ENCODE measurements at regions not wholly inside any gene's neighbourhood (a gene's known extent, or its start where the extent isn't known, plus 50 kb on each side); places are given as distances from the start of the nearest gene placed in this dataset.

GRCh38 chrY:15510288-15510687 is 986.0 kb downstream of the NLGN4Y start:
- intact Hi-C loops (cut with DNase I), result no loop called here
- TF ChIP-seq CTCF (IDR thresholded peaks at IDR 0.05) (no peak), POLR2A (IDR thresholded peaks at IDR 0.05) (no peak)
- no peaks in the 10 kb centered on the region for H3K4me1 ChIP-seq
- no peak for DNase-seq
- H3K27ac ChIP-seq, result no peak overlapping the region
- no peaks in the 10 kb centered on the region for H3K9me3 ChIP-seq
- no peaks in the 10 kb centered on the region for H3K27me3 ChIP-seq
- no peak overlapping the region for H3K4me3 ChIP-seq (replicated peaks in 1 of 3)
- WGBS, 2 donors, result 85 to 89% methylated on average over 2 of the region's 2 CpGs
- no peaks in the 10 kb centered on the region for H3K36me3 ChIP-seq

- intact Hi-C loops (cut with DNase I), result no loop called here
- no peak for TF ChIP-seq CTCF (IDR thresholded peaks at IDR 0.05)
- no peak for TF ChIP-seq POLR2A (IDR thresholded peaks at IDR 0.05)
- 76 to 79% methylated on average over 4 to 5 of the region's 5 CpGs for WGBS, 2 donors
Observed at GRCh38 chrY:15510984-15511650, 986.8 kb downstream of the NLGN4Y start.

GRCh38 chrY:15535131-15535530 is 1010.8 kb downstream of the NLGN4Y start:
- Histone ChIP-seq H3K27ac (no peak overlapping the region), H3K36me3 (no peaks in the 10 kb centered on the region), H3K27me3 (no peaks in the 10 kb centered on the region), H3K4me1 (no peaks in the 10 kb centered on the region), H3K4me3 (replicated peaks in 1 of 3) (no peak overlapping the region), H3K9me3 (no peaks in the 10 kb centered on the region)
- DNase-seq, result no peak
- WGBS, 2 donors, result 88 to 94% methylated on average over 5 of the region's 5 CpGs
- intact Hi-C loops (cut with DNase I), result no loop called here
- TF ChIP-seq POLR2A (IDR thresholded peaks at IDR 0.05) (no peak), CTCF (IDR thresholded peaks at IDR 0.05) (no peak)

More at GRCh38 chrY:15510984-15511650, 986.8 kb downstream of the NLGN4Y start:
- no peak overlapping the region for H3K4me3 ChIP-seq (replicated peaks in 1 of 3)
- no peaks in the 10 kb centered on the region for H3K27me3 ChIP-seq
- no peaks in the 10 kb centered on the region for H3K9me3 ChIP-seq
- no peak overlapping the region for H3K27ac ChIP-seq
- H3K36me3 ChIP-seq, result no peaks in the 10 kb centered on the region
- H3K4me1 ChIP-seq, result no peaks in the 10 kb centered on the region
- no peak for DNase-seq

DNA sequence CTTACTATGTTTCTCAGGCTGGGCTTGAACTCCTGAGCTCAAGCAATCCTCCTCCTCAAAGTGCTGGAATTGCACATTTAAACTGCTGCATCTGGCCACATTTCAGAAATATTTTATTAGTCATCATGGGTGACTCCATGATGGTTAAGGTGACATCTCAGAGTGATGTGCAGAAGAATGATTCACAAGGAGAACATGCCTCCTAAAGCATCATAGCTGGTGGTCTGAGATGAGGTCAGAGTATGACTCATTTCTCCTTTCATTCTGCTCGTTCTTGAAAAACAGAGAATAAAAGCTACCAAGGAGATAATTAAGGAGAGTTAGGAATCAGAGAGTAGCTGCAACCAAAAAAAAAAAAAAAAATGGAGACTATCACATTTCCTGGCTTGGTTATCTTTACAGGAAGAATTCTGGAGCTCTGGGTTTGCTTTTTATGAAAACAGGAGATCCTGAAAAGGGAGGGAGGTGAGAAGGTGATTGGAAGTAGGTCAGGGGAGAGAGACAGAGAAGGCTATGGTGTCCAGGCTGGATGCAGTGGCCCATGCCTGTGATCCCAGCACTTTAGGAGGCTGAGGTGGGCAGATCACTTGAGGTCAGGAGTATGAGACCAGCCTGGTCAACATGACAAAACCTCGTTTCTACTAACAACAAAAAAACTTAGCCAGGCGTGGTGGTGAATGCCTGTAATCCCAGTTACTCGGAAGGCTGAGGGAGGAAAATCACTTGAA is 1011.6 kb downstream of the NLGN4Y start:
- no peak overlapping the region for H3K27ac ChIP-seq
- H3K9me3 ChIP-seq, result no peaks in the 10 kb centered on the region
- no peak for DNase-seq
- intact Hi-C loops (cut with DNase I), result no loop called here
- no peaks in the 10 kb centered on the region for H3K4me1 ChIP-seq
- H3K27me3 ChIP-seq, result no peaks in the 10 kb centered on the region
- no peak overlapping the region for H3K4me3 ChIP-seq (replicated peaks in 1 of 3)
- no peak for TF ChIP-seq CTCF (IDR thresholded peaks at IDR 0.05)
- no peak for TF ChIP-seq POLR2A (IDR thresholded peaks at IDR 0.05)
- no peaks in the 10 kb centered on the region for H3K36me3 ChIP-seq
- whole genome bisulfite sequencing, 2 donors, result 66 to 71% methylated on average over 4 of the region's 4 CpGs

DNA sequence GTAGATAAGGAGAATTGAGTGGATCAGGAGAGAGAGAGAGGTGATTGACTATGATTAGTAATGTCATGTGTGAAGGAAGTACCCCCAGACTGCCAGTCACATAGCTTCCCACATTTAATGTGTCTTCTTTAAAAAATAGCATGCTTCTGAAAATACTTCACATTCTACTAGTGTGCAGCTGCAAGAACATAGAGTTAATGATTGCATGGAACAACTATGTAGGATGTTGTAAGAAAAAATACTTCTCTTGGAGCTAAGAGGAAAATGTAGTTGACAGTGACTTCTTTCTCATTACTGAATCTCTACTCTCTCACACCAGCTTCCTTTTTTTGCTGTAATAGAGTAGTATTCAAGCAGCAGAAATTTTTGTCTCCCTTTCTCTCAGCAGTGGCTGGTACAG is 1016.2 kb downstream of the NLGN4Y start:
- DNase-seq, result no peak
- no peaks in the 10 kb centered on the region for H3K27me3 ChIP-seq
- H3K9me3 ChIP-seq, result no peaks in the 10 kb centered on the region
- no peak overlapping the region for H3K4me3 ChIP-seq (replicated peaks in 1 of 3)
- no peaks in the 10 kb centered on the region for H3K36me3 ChIP-seq
- H3K4me1 ChIP-seq, result no peaks in the 10 kb centered on the region
- intact Hi-C loops (cut with DNase I), result no loop called here
- H3K27ac ChIP-seq, result no peak overlapping the region
- TF ChIP-seq CTCF (IDR thresholded peaks at IDR 0.05), result no peak
- TF ChIP-seq POLR2A (IDR thresholded peaks at IDR 0.05), result no peak
